Parathyroid adenoma (tissue), 2 donors: ENCODE measurements at regions not wholly inside any gene's neighbourhood (a gene's known extent, or its start where the extent isn't known, plus 50 kb on each side); places are given as distances from the start of the nearest gene placed in this dataset.

ENCODE experiments used
- H2AFZ ChIP-seq: fragments of 300-600 bp; sonication (generic); one replicate; pipeline ENCODE4 v1.7.0; 2017; ENCODE audit warnings: antibody characterized with exemption, mild to moderate bottlenecking
- H3K27ac ChIP-seq: fragments of 300-600 bp; sonication (generic); one replicate; pipeline ENCODE4 v1.7.0; 2017
- H3K27me3 ChIP-seq: fragments of 300-600 bp; sonication (generic); one replicate; pipeline ENCODE4 v1.7.0; 2017; ENCODE audit warnings: low read length; ENCODE audit not compliant: control insufficient read depth, insufficient read depth
- H3K36me3 ChIP-seq: fragments of 300-600 bp; sonication (generic); one replicate; pipeline ENCODE4 v1.7.0; 2017; ENCODE audit warnings: low read length; ENCODE audit not compliant: control insufficient read depth, insufficient read depth
- H3K4me1 ChIP-seq: fragments of 300-600 bp; sonication (generic); one replicate; pipeline ENCODE4 v1.7.0; 2017; ENCODE audit warnings: control low read depth
- H3K4me2 ChIP-seq: fragments of 300-600 bp; sonication (generic); one replicate; pipeline ENCODE4 v1.7.0; 2017; ENCODE audit warnings: low read length
- H3K4me3 ChIP-seq: fragments of 300-600 bp; sonication (generic); one replicate; pipeline ENCODE4 v1.7.0; 2017; ENCODE audit warnings: low read depth, low read length
- H3K79me2 ChIP-seq: fragments of 300-600 bp; sonication (generic); one replicate; pipeline ENCODE4 v1.7.0; 2017; ENCODE audit warnings: control low read depth
- H3K9ac ChIP-seq: fragments of 300-600 bp; sonication (generic); one replicate; pipeline ENCODE4 v1.7.0; 2017; ENCODE audit warnings: mild to moderate bottlenecking
- H3K9me3 ChIP-seq: fragments of 300-600 bp; sonication (generic); one replicate; pipeline ENCODE4 v1.7.0; 2017; ENCODE audit warnings: low read length; ENCODE audit not compliant: control insufficient read depth
- TF ChIP-seq, protein P1 (sequence below): fragments of 300-600 bp; sonication (generic); IDR thresholded peaks from one replicate; pipeline ENCODE4 v1.7.0; 2017; ENCODE audit warnings: antibody characterized with exemption, mild to moderate bottlenecking
- donor health status: primary hyperparathyroidism.

DNA sequence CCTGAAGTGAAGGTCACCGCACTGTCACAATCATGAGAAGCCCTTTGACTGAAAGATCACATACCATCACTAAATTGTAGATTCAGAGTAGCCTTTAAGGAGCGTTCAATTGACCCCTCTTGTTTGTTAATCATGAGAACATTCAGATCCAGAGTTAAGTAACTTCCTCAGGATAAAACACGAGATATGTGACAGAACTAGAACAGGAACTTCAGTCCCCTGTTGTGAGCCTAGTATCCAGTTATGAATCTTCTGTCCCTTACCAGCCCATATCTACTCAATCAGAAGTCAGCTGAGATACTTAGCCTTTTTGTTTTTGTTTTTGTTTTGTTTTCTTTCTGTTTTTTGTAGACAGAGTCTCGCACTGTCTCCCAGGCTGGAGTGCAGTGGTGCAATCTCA, 547.3 kb downstream of the DTWD2 start:
- Histone ChIP-seq H3K4me3 (no peak overlapping the region), H3K79me2 (no peaks in the 10 kb centered on the region), H3K9me3 (no peaks in the 10 kb centered on the region), H2AFZ (no peak overlapping the region), H3K27ac (no peak overlapping the region), H3K27me3 (no peaks in the 10 kb centered on the region), H3K4me1 (no peaks in the 10 kb centered on the region), H3K36me3 (no peaks in the 10 kb centered on the region), H3K4me2 (no peak overlapping the region), H3K9ac (no peak overlapping the region)
- TF ChIP-seq, protein P1, sequence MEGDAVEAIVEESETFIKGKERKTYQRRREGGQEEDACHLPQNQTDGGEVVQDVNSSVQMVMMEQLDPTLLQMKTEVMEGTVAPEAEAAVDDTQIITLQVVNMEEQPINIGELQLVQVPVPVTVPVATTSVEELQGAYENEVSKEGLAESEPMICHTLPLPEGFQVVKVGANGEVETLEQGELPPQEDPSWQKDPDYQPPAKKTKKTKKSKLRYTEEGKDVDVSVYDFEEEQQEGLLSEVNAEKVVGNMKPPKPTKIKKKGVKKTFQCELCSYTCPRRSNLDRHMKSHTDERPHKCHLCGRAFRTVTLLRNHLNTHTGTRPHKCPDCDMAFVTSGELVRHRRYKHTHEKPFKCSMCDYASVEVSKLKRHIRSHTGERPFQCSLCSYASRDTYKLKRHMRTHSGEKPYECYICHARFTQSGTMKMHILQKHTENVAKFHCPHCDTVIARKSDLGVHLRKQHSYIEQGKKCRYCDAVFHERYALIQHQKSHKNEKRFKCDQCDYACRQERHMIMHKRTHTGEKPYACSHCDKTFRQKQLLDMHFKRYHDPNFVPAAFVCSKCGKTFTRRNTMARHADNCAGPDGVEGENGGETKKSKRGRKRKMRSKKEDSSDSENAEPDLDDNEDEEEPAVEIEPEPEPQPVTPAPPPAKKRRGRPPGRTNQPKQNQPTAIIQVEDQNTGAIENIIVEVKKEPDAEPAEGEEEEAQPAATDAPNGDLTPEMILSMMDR = no peak

DNA sequence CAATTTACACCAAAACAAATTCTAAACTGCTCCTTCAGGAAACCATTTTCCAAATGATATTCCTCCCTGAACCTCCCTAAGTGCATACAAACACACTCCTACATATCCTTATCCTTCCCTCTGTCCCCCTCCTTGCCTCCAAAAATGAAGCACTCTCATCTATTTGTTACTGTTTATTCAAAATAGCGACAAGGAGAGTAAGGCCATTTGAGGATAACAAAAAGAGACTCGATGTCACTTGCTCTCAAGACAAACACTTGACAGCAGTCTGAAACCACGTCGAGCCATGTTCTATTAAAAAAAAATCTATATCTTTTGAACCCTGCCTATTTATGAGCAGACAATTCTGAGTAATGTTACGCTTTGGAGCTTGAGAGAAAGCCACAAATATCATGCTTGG, 547.9 kb downstream of the DTWD2 start:
- Histone ChIP-seq H3K4me3 (no peak overlapping the region), H3K27me3 (no peaks in the 10 kb centered on the region), H3K36me3 (no peaks in the 10 kb centered on the region), H3K4me2 (no peak overlapping the region), H2AFZ (no peak overlapping the region), H3K27ac (no peak overlapping the region), H3K9ac (no peak overlapping the region), H3K9me3 (no peaks in the 10 kb centered on the region), H3K4me1 (no peaks in the 10 kb centered on the region), H3K79me2 (no peaks in the 10 kb centered on the region)
- TF ChIP-seq, protein P1 = no peak

DNA sequence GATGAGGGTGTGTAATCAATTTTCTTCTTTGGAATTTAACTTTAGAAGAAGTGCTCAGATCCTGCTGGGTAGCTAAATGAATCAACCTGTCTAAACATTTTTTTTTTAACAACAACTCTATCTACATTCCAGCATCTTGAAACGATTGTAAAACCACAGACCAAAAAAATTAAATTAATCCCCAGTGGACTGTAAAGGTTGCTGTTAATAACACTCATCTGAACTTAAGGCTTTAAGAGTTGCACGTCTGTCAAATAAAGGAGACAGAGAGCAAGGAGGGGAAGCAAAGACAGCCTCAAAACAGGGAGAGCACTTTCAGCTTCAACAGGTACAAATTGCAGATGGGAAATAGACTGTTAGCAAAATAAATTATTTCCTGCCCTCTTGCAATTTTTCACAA, 548.5 kb downstream of the DTWD2 start:
- no peak overlapping the region for H2AFZ ChIP-seq
- TF ChIP-seq, protein P1 = no peak
- no peak overlapping the region for H3K9ac ChIP-seq
- H3K27ac ChIP-seq = no peak overlapping the region
- H3K9me3 ChIP-seq = no peaks in the 10 kb centered on the region
- H3K27me3 ChIP-seq = no peaks in the 10 kb centered on the region
- no peaks in the 10 kb centered on the region for H3K4me1 ChIP-seq
- no peaks in the 10 kb centered on the region for H3K36me3 ChIP-seq
- H3K4me2 ChIP-seq = no peak overlapping the region
- no peaks in the 10 kb centered on the region for H3K79me2 ChIP-seq
- no peak overlapping the region for H3K4me3 ChIP-seq

DNA sequence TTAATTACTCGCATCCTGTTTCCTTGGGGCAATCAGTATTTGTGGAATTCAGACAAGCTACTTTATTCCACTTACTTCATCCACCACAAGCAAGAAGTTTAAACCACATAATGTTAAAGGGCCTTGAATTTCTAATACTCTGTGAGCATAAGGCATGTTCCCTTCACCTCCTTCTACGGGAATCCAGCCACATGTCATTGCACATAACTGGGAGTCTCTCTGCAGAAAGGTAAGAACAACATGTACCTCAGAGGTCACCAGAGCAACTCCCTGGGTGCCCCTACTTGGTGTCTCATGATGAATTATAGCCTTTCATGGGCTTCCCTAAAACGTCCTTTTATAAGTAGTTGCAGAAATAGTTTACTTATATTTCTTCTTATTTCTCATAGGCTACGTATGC, 553.2 kb downstream of the DTWD2 start:
- H3K36me3 ChIP-seq = no peaks in the 10 kb centered on the region
- no peaks in the 10 kb centered on the region for H3K9me3 ChIP-seq
- H3K79me2 ChIP-seq = no peaks in the 10 kb centered on the region
- H3K27ac ChIP-seq = no peak overlapping the region
- no peak overlapping the region for H3K4me2 ChIP-seq
- H3K4me1 ChIP-seq = no peaks in the 10 kb centered on the region
- H3K9ac ChIP-seq = no peak overlapping the region
- no peaks in the 10 kb centered on the region for H3K27me3 ChIP-seq
- H2AFZ ChIP-seq = no peak overlapping the region
- no peak overlapping the region for H3K4me3 ChIP-seq
- TF ChIP-seq, protein P1 = no peak

DNA sequence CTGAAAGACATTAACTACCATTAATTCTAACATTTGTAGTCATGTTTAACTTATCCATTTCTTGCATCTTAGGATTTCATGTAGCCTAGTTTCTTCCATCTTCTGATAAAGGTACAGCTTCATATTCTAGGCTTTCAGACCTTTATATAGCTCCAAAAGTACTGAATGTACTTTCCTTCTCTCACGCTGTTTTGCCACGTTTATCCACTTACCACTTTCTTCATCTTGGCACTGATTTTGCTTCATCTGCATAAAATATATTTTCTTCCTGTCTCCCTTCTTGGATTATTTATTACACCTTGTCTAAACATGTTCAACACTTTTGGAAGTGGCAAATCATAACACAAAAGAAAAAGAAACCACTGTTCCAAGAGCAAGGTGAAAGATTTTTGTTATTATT, 553.8 kb downstream of the DTWD2 start:
- Histone ChIP-seq H3K27me3 (no peaks in the 10 kb centered on the region), H2AFZ (no peak overlapping the region), H3K4me1 (no peaks in the 10 kb centered on the region), H3K4me2 (no peak overlapping the region), H3K9ac (no peak overlapping the region), H3K27ac (no peak overlapping the region), H3K4me3 (no peak overlapping the region), H3K36me3 (no peaks in the 10 kb centered on the region), H3K9me3 (no peaks in the 10 kb centered on the region), H3K79me2 (no peaks in the 10 kb centered on the region)
- TF ChIP-seq, protein P1 = no peak
